Heart left ventricle (tissue), 13 donors: ENCODE measurements at regions not wholly inside any gene's neighbourhood (a gene's known extent, or its start where the extent isn't known, plus 50 kb on each side); places are given as distances from the start of the nearest gene placed in this dataset.

ENCODE experiments used
- CTCF ChIP-seq, 12 donors: fragments of 200-600 bp; sonication (generic) in 4 of 12; IDR thresholded peaks; one replicate each; pipeline versions ENCODE4 v1.5.0 to v1.8.0; 2018 to 2022; ENCODE audit warnings: antibody characterized with exemption in 12 of 12, mild to moderate bottlenecking in 5 of 12
- POLR2A ChIP-seq, 2 donors: fragments of 450-650 bp; IDR thresholded peaks; one replicate each; pipeline ENCODE4 v1.6.1; 2017; ENCODE audit warnings: antibody characterized with exemption in 2 of 2, mild to moderate bottlenecking in 2 of 2, moderate library complexity in 2 of 2
- donor health status: ischemic (EF 13 %, LVEDD 7.1; RV severe dilation, severe dysfunction).
- donor health status: DM: no; HTN: yes; CAD: no.
- donor health status: DM: no; HTN: no; CAD: no.
- donor health status: ischemic (EF 25% LVEDD 6.9; RV normal size, moderate dysfunction).
- donor health status: ischemic (EF 25% LVEDD 5.7; RV mildly dilated, moderate dysfunction).
- donor health status: ischemic (EF 35%, LVEDD 5.7; RV mildly dilated, moderate dysfunction).
- donor health status: nonischemic (EF 11% LVEDD 7.7; RV severe dilation, severe dysfunction).
- donor health status: DM: yes; HTN: yes; CAD: no.
- donor health status: PGD.
- donor health status: ischemic (EF 29% LVEDD 5.4; RV normal size, mild dysfunction).
- donor health status: nonischemic (EF 23%, LVEDD 6.1; RV moderate dilation, normal function).

GRCh38 chr1:221396526-221396925 lies 345.4 kb downstream of the DUSP10 start:
- no peak for TF ChIP-seq CTCF (IDR thresholded peaks at IDR 0.05)
- no peak for TF ChIP-seq POLR2A (IDR thresholded peaks at IDR 0.05)
